ENCODE measurements at regions not wholly inside any gene's neighbourhood (a gene's known extent, or its start where the extent isn't known, plus 50 kb on each side); places are given as distances from the start of the nearest gene placed in this dataset.

- TF ChIP-seq POLR2AphosphoS5 (IDR thresholded peaks at IDR 0.05; ENCODE audit: low read length) (no peak), TCF12 (IDR thresholded peaks at IDR 0.05; ENCODE audit: low read depth, low read length) (no peak), CREM (IDR thresholded peaks at IDR 0.05; ENCODE audit: low read depth) (no peak), POLR2A (IDR thresholded peaks at IDR 0.05; ENCODE audit: low read depth, low read length) (no peak), YY1 (IDR thresholded peaks at IDR 0.05; ENCODE audit: low read depth, low read length) (no peak), RELA (IDR thresholded peaks at IDR 0.05; ENCODE audit: borderline replicate concordance, partially characterized antibody) (no peak)
Measured at GRCh38 chr2:81084101-81084500, 779.5 kb upstream of the LRRTM1 start.
